OCI-LY7 (cell line): ENCODE measurements at regions not wholly inside any gene's neighbourhood (a gene's known extent, or its start where the extent isn't known, plus 50 kb on each side); places are given as distances from the start of the nearest gene placed in this dataset.

ENCODE experiments used
- BruUV-seq: library from RNA; stranded (reverse); fragments of 400-500 nt; replicated peaks from 2 replicates; lab custom pipeline; 2021; lab: Mats Ljungman, UMichigan
- CTCF ChIA-PET: fragments of 300-600 bp; sonication (Branson Sonifier 250); formaldehyde crosslinking; loops from one replicate; lab custom pipeline; 2022; ENCODE audit warnings: antibody characterized with exemption; ENCODE audit not compliant: unreplicated experiment; lab: Charles Lee
- POLR2A ChIA-PET: fragments of 300-600 bp; sonication (Branson Sonifier 250); formaldehyde crosslinking; loops from one replicate; lab custom pipeline; 2022; ENCODE audit warnings: antibody characterized with exemption; lab: Charles Lee
- DNase-seq: peaks from one replicate; pipeline ENCODE4 v3.0.0-alpha.2; 2015; ENCODE audit warnings: low spot score
- H2AFZ ChIP-seq: fragments of 200-600 bp; sonication (generic), shearing (Covaris generic); 2 replicates; pipeline ENCODE4 v1.6.1; 2014; ENCODE audit warnings: mild to moderate bottlenecking, antibody characterized with exemption, low read length, moderate library complexity
- H3K27ac ChIP-seq: fragments of 200-600 bp; sonication (generic); 2 replicates; pipeline ENCODE4 v1.5.1; 2014; ENCODE audit warnings: mixed run types, low read depth, mild to moderate bottlenecking, moderate library complexity, low read length, inconsistent platforms; ENCODE audit not compliant: poor library complexity, severe bottlenecking
- H3K36me3 ChIP-seq: fragments of 200-600 bp; sonication (generic); 2 replicates; pipeline ENCODE4 v1.6.1; 2014; ENCODE audit warnings: mild to moderate bottlenecking, antibody characterized with exemption, low read length, moderate library complexity, mixed read lengths; ENCODE audit not compliant: insufficient read depth
- H3K4me1 ChIP-seq: fragments of 200-600 bp; sonication (generic); 2 replicates; pipeline ENCODE4 v1.5.1; 2014; ENCODE audit warnings: mild to moderate bottlenecking, low read length; ENCODE audit not compliant: insufficient read depth, poor library complexity, severe bottlenecking
- H3K4me2 ChIP-seq: fragments of 200-600 bp; sonication (generic); 2 replicates; pipeline ENCODE4 v1.6.1; 2014; ENCODE audit warnings: mild to moderate bottlenecking, low read length
- H3K4me3 ChIP-seq: fragments of 200-600 bp; sonication (generic); 2 replicates; pipeline ENCODE4 v1.5.1; 2014; ENCODE audit warnings: mild to moderate bottlenecking, low read depth, low read length; ENCODE audit not compliant: poor library complexity, severe bottlenecking
- H3K79me2 ChIP-seq: fragments of 200-600 bp; sonication (generic); 2 replicates; pipeline ENCODE4 v1.6.1; 2016; ENCODE audit warnings: low read depth, mild to moderate bottlenecking, low read length, moderate library complexity, mixed read lengths; ENCODE audit not compliant: insufficient read depth
- H3K9me2 ChIP-seq: fragments of 200-600 bp; sonication (generic); 2 replicates; pipeline ENCODE4 v1.6.1; 2016; ENCODE audit warnings: mild to moderate bottlenecking, low read length, mixed read lengths; ENCODE audit not compliant: insufficient read depth
- H3K9me3 ChIP-seq: fragments of 200-600 bp; sonication (generic); 2 replicates; pipeline ENCODE4 v1.6.1; 2014; ENCODE audit warnings: mild to moderate bottlenecking, mixed run types, low read length, mixed read lengths
- H4K20me1 ChIP-seq: fragments of 200-600 bp; sonication (generic); 2 replicates; pipeline ENCODE4 v1.6.1; 2014; ENCODE audit warnings: mild to moderate bottlenecking, antibody characterized with exemption, low read length, moderate library complexity, mixed read lengths; ENCODE audit not compliant: insufficient read depth
- CTCF ChIP-seq: fragments of 200-600 bp; sonication (generic); conservative IDR thresholded peaks from 2 replicates; pipeline ENCODE4 v1.5.1; 2014; ENCODE audit warnings: mild to moderate bottlenecking, antibody characterized with exemption, low read length, moderate library complexity, mixed read lengths
- EZH2phosphoT487 ChIP-seq: fragments of 200-600 bp; sonication (generic); IDR thresholded peaks from 2 replicates; pipeline ENCODE4 v1.6.1; 2018; ENCODE audit warnings: low read depth, borderline replicate concordance, mild to moderate bottlenecking, mixed run types, antibody characterized with exemption, low read length, moderate library complexity, mixed read lengths
- intact Hi-C: fragments of 100-400 bp; cut with micrococcal nuclease; formaldehyde crosslinking; loops from one replicate; pipeline ENCODE4 v1.10.0; 2022; ENCODE audit not compliant: unreplicated experiment

- BruUV-seq, result no TSS peak
- H2AFZ ChIP-seq, result no peak overlapping the region
- no peaks in the 10 kb centered on the region for H3K9me3 ChIP-seq
- POLR2A ChIA-PET, result interaction anchor here (0.6 to 0.7 kb wide), 2 partner anchors 15 to 368 kb away, joined by 3 to 4 read pairs; no protein-coding TSS in a partner anchor
- no peak overlapping the region for H3K27ac ChIP-seq
- no peaks in the 10 kb centered on the region for H3K9me2 ChIP-seq
- CTCF ChIA-PET, result no interaction called here
- no peaks in the 10 kb centered on the region for H4K20me1 ChIP-seq
- no peaks in the 10 kb centered on the region for H3K4me1 ChIP-seq
- no peaks in the 10 kb centered on the region for H3K36me3 ChIP-seq
- intact Hi-C loops, result no loop called here
- no peak for DNase-seq
- no peaks in the 10 kb centered on the region for H3K79me2 ChIP-seq
- TF ChIP-seq CTCF, result no peak
- TF ChIP-seq EZH2phosphoT487, result no peak
- H3K4me3 ChIP-seq, result no peak overlapping the region
- no peak overlapping the region for H3K4me2 ChIP-seq
Observed at GRCh38 chr2:165033402-165033801, 78.1 kb upstream of the SLC38A11 start.

GRCh38 chr2:165032559-165032958 lies 77.2 kb upstream of the SLC38A11 start:
- Histone ChIP-seq H3K27ac (no peak overlapping the region), H2AFZ (no peak overlapping the region), H3K36me3 (no peaks in the 10 kb centered on the region), H3K4me3 (no peak overlapping the region), H3K9me2 (no peaks in the 10 kb centered on the region), H3K79me2 (no peaks in the 10 kb centered on the region), H3K9me3 (no peaks in the 10 kb centered on the region), H4K20me1 (no peaks in the 10 kb centered on the region), H3K4me2 (no peak overlapping the region), H3K4me1 (no peaks in the 10 kb centered on the region)
- TF ChIP-seq CTCF (no peak), EZH2phosphoT487 (no peak)
- POLR2A ChIA-PET, result interaction anchor here (0.7 to 1.0 kb wide), 2 partner anchors 137 to 1268 kb away, joined by 3 read pairs; no protein-coding TSS in a partner anchor
- intact Hi-C loops, result no loop called here
- CTCF ChIA-PET, result no interaction called here
- no TSS peak for BruUV-seq
- DNase-seq, result no peak

- H2AFZ ChIP-seq, result no peak overlapping the region
- no peak overlapping the region for H3K4me3 ChIP-seq
- H3K79me2 ChIP-seq, result no peaks in the 10 kb centered on the region
- ChIA-PET CTCF (no interaction called here), POLR2A (no interaction called here)
- intact Hi-C loops, result no loop called here
- H3K27ac ChIP-seq, result no peak overlapping the region
- H3K4me2 ChIP-seq, result no peak overlapping the region
- no peak for DNase-seq
- H3K4me1 ChIP-seq, result no peaks in the 10 kb centered on the region
- no peaks in the 10 kb centered on the region for H3K9me2 ChIP-seq
- no peaks in the 10 kb centered on the region for H3K36me3 ChIP-seq
- no TSS peak for BruUV-seq
- H4K20me1 ChIP-seq, result no peaks in the 10 kb centered on the region
- no peaks in the 10 kb centered on the region for H3K9me3 ChIP-seq
- TF ChIP-seq CTCF (no peak), EZH2phosphoT487 (no peak)
Observed at GRCh38 chr2:165024199-165024598, 68.9 kb upstream of the SLC38A11 start.
